ENCODE measurements at regions not wholly inside any gene's neighbourhood (a gene's known extent, or its start where the extent isn't known, plus 50 kb on each side); places are given as distances from the start of the nearest gene placed in this dataset.
A peak's percentile ranks its signal among the peaks of the same experiment; 100 is the strongest.

GRCh38 chr2:84373391-84373790, 85.7 kb downstream of the SUCLG1 start:
- DNase-seq, result no peak

DNA sequence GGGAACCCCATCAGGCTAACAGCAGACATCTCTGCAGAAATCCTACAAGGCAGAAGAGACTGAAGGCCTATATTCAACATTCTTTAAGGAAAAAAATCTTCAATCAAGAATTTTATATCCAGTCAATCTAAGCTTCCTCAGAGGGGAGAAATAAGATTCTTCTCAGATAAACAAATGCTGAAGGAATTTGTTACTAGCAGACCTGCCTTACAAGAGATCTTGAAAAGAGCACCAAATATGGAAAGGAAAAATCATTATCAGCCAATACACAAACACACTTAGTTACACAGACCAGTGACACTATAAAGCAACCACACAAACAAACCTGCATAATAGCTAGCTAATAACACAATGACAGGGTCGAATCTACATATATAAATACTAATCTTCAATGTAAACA, 96.5 kb downstream of the SUCLG1 start:
- no peak for DNase-seq

DNA sequence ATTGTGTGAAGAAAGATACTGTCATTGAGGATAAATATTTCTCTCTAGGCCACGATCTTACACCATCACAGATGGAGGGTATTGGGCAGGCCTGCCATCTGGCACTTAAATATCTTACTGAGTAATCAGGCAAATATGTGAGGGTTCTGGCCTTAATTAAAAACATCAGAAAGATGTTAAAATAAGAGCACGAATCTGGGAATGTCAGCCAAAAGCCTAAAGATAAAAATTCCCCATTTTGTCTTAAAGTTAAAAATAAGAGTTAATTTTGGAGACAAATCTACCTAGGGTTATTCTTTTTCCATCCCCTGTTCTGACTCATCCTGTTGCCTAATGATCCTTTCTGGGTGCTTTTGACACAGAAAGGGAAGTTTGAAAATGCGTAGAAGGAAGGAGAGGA, 121.0 kb downstream of the SUCLG1 start:
- DNase-seq, result no peak

DNA sequence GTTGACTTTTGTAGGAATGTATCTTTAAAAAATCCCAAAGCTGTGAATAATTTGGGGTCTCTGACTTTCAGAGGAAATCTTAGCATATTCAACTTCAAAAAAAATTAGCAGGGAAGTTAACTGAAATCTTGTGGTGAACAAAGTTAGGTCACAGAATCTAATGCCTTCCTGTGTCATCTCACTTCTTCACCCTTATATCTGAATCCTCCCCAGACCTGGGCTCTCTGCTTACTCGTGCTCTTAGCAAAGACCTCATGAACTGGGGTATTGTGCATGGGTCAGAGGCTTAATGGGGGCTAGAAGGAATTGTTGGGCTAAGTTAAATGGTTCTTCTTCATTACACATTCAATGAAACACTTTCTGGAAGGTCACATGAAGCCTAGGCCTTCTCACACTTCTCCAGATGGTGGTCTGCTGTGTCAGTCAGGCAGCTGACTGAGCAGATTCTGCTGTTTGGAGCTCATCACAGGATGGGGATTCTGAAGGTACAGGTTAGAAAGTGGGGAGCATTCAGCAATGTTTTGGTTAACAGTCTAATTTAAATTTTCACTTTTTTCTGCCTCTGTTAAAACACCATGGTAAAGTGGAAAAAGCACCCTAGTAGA, 131.3 kb downstream of the SUCLG1 start:
- DNase-seq, result no peak

- no peak for DNase-seq
Measured at GRCh38 chr2:84326831-84327432, 132.1 kb downstream of the SUCLG1 start.

DNA sequence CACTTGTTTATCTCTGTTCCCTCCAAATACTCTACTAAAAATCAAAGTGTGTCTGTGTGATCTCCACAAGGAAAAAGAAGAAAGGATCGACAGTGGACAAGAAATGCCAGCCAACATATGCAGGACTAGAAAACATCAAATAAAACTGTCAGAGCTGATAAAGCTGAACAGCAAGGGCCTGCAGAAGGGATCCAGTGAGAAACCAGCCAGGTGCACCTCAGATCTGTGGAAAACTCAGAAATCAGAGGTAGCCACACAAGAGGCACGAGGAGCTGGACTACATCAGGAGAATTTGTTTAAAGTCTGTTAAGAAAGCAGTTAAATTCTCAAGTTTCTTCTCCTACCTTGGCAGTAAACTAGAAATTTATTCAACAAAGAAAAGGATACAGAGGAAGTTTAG, 135.2 kb downstream of the SUCLG1 start:
- peak in 1 of 3 experiments; percentile 6 for DNase-seq

- peak in 1 of 3 experiments; percentile 9 for DNase-seq
Measured at GRCh38 chr2:84320940-84321339, 138.1 kb downstream of the SUCLG1 start.

DNA sequence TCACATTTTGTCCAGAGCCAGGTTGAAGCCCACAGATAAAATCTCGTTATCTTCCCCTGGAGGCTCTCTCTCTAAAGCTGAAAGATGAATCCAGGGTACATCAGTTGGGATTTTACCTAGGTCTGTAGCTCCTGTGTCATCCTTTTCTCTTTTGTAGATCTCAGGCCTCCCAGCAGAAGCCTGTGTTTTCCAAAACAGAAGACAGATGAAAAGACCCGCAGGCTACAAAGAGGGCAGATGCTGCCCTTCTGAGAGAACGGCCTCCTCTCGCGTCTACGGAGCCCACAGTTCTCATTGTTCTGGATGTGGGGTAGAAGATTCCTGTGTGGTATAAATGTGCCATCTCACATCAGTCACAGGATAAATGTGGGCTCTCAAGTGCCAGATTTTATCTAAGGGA, 139.5 kb downstream of the SUCLG1 start:
- no peak for DNase-seq

DNA sequence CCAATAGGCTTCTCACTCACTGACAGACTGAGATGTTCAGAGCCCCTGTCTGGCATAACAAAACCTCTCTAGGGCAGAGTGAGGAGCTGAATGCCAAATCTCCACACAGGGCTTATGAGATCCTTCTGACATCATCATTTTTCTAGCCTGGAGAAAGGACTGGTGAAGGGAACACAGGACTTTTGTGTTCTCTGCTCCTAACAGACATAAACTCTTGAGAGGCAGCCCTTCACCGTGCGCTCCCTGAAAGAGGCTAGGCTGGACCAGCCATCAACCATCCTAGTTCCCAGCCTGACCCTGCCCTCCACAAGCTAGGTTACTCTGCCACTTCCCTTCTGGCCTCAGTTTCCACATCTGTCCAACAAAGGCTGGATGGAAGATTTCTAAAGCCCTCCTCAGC, 141.9 kb downstream of the SUCLG1 start:
- no peak for DNase-seq

DNA sequence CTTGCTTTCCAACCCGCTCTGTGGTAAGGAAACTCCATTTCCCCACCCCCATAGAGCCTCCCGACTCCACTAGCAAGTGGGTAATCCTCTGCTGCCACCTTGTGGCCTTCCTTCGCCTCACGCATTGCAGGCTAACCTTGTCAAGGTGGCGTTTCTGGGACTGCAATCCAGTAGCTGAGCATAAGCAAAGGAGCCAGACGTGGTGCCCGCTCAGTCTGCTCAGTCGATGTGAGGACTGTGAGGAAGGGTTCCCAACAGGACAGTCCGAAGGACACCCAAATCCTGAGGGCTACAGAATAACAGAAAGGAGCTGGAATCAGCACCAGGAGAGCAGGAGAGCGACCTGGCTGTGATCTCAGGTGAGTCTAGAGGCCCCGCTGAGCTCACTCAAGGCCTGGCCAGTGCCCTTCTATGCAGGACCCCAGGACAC, 144.2 kb downstream of the SUCLG1 start:
- peak; percentile 68 to 88 (median 85) for DNase-seq

GRCh38 chr2:84314250-84314649, 144.8 kb downstream of the SUCLG1 start:
- no peak for DNase-seq

- DNase-seq, result no peak
Measured at GRCh38 chr2:84309281-84309680, 149.8 kb downstream of the SUCLG1 start.

GRCh38 chr2:84306361-84306760, 152.7 kb downstream of the SUCLG1 start:
- no peak for DNase-seq

- peak in 2 of 3 experiments; percentile 29 to 73 for DNase-seq
Measured at GRCh38 chr2:84302513-84303412, 156.3 kb downstream of the SUCLG1 start.

DNA sequence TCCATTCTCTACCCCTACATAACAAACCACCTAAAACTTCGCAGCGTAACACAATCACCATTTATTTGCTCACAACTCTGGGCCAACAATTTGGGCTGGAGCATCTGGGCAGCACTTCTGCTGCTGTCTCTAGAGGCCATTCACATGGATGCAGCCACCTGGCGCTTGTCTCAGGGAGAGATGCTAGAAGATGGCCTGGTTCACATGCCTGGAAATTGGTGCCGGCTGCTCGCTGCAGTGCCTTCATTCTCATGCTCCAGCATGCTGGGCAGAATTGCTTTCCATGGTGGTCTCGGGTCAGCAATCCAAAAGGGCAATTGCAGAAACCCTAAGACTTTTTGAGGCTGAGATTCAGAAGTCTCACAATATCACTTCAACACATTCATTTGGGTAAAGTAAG, 157.4 kb downstream of the SUCLG1 start:
- no peak for DNase-seq

DNA sequence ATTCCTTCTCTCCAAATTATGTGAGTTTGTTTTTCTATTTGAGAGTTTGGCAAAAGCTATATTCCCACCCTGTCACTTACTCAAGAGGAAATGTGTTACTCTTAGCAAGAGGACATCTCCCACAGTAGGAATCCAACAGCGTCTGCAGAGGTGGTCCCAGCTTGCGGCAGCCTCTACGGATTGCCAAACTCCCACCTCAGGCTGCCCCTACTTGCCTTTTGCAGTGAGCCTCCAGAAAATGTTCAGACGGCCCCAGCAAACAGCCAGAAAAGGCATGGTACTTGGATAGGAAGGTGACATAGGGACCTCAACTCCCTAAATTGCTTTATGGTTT, 158.4 kb downstream of the SUCLG1 start:
- no peak for DNase-seq

GRCh38 chr2:84300001-84300695, 158.9 kb downstream of the SUCLG1 start:
- peak in 1 of 3 experiments; percentile 17 for DNase-seq

DNA sequence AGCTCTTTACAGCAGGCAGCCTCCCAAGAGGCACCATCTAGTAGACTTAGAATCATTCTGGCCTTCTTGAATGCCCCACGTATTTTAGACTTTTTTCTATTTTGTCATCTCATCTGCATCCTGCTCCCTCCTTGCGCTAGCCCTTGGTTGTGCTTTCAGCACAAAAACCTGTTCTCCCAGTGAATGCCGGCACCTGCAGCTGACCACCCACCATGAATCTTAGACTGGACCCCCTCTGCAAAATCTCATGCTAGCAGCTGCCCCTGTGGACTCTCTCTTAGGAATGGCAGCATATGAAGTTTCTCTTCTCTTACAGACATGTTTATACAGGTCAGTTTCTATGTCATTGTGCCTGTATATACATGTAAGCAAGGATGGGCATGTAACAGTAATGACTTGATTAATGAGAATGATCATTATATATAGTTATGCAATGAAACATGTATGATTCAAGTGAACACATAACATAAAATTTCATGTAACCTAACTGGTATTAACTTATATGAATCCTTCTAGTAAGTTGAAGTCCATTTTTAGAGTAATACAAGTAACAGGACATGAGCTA, 159.8 kb downstream of the SUCLG1 start:
- no peak for DNase-seq

DNA sequence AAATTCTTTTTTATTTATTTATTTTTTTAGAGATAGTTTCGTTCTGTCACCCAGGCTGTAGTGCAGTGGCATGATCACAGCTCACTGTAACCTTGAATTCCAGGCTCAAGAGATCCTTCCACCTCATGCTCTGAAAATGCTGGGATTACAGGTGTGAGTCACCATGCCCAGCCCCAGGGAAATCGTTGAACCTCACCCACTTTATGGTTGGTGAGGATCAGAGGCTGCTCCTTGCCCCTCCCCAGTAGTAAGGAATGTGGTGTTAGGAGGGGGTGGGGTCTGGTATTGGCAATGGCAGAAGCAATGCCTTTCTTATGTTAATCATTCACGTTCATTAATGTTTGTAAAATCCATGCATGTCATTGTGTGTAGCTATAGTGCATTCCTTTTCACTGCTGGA, 161.9 kb downstream of the SUCLG1 start:
- no peak for DNase-seq

GRCh38 chr2:84293791-84294380, 165.2 kb downstream of the SUCLG1 start:
- DNase-seq, result no peak

- no peak for DNase-seq
Measured at GRCh38 chr2:84292545-84292944, 166.5 kb downstream of the SUCLG1 start.

DNA sequence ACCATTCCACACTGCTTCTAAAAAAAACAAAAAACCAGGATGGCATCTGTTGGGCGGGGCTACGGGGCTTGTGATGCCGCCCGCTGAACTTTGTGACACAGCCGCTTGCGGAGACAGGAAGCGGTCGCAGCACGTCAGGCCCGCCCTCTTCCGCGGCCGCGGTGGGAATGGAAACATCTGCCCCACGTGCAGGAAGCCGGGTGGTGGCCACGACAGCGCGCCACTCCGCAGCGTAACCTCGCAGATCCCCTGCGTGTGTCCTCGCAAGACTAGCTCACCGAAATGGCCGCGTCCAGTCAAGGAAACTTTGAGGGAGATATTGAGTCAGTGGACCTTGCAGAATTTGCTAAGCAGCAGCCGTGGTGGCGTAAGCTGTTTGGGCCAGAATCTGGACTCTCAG, 168.5 kb downstream of the SUCLG1 start:
- DNase-seq, result no peak

- DNase-seq, result no peak
Measured at GRCh38 chr2:84288293-84288692, 170.8 kb downstream of the SUCLG1 start.

Data from NCI-H1417 (cell line).